ENCODE measurements at regions not wholly inside any gene's neighbourhood (a gene's known extent, or its start where the extent isn't known, plus 50 kb on each side); places are given as distances from the start of the nearest gene placed in this dataset.

DNA sequence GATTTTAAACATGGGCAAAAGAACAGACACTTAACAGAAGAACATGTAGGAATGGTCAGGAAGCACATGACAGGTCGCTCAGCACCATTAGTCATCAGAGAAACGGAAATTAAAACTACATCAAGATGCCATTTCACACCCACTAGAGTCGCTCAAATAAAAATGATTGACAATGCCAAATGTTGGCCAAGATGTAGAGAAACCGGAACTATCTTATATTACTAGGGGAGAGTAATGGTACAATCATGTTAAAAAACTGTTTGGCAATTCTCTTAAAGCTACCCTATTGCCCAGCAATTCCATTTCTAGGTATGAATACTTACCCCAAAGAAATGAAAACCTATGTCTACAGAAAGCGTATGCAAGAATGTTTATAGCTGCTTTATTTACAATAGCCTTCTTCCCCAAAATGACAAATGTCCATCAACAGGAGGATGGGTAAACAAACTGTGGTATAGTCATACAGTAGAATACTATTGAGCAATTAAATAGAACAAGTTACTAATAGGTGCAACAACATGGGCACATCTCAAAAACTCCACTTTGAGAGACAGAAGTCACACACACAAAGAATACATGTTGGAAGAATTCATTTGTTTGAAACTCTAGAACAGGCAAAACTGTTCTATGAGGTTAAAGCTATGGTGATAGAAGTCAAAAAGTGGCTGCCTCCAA is 92.8 kb downstream of the ETS2 start:
- H3K4me3 ChIP-seq (ENCODE audit: low read depth, low read length), result no peak overlapping the region

GRCh38 chr21:38897532-38898421 is 92.0 kb downstream of the ETS2 start:
- H3K4me3 ChIP-seq (ENCODE audit: low read depth, low read length), result no peak overlapping the region

DNA sequence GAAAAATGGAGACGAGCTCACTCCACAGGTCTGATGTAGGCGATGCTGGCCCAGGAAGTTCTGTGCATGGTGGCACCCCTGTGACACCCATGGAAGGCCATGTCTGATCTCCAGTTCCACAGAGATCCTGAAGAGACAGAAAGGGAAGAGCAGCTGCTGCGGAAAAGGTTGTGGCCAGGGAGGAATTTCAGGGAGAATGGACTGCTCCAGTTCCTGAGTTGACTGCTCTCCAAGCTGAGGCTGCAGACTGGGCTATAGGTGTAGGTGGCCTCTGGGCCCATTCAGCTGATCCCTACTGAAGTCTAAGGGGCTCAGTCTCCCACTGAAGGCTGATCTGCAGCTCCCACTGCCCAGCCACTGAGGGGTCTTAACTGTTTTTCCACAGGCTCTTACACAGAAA is 89.2 kb downstream of the ETS2 start:
- H3K4me3 ChIP-seq (ENCODE audit: low read depth, low read length), result no peak overlapping the region

- H3K4me3 ChIP-seq (ENCODE audit: low read depth, low read length), result no peak overlapping the region
These were observed 83.3 kb downstream of the ETS2 start for GRCh38 chr21:38888991-38889561.

- no peak overlapping the region for H3K4me3 ChIP-seq (ENCODE audit: low read depth, low read length)
These were observed 82.0 kb downstream of the ETS2 start for GRCh38 chr21:38887749-38888148.

DNA sequence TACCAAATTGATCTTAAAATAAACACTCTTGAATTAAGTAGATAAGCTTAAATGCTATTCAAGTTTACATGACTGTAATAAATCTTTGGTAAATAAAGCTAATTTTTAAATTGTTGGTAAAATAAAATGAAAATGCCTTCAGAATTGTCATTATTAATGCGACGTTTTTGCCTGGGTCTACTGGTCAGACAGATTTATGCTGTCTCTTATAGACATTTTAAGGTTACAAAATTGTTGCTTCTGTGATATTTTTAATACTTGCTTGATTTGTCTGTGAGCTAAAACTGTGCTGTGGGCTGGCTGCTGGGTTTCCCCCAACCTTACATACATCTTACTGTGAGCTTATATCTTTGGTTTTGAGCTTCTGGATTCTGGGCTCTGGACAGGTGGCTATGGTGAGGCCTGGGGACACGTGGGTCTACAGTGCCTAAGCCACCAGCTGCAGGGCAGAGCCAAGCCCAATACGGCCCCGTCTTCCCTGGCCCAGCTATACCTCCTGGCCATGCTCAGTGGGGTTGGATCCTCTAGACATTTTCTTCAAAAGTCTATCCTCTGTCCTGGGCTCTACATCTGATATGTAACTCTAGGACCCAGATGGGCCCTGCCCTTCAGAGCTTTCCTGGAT is 81.4 kb downstream of the ETS2 start:
- no peak overlapping the region for H3K4me3 ChIP-seq (ENCODE audit: low read depth, low read length)

GRCh38 chr21:38885909-38886308 is 80.2 kb downstream of the ETS2 start:
- H3K4me3 ChIP-seq (ENCODE audit: low read depth, low read length), result no peak overlapping the region

DNA sequence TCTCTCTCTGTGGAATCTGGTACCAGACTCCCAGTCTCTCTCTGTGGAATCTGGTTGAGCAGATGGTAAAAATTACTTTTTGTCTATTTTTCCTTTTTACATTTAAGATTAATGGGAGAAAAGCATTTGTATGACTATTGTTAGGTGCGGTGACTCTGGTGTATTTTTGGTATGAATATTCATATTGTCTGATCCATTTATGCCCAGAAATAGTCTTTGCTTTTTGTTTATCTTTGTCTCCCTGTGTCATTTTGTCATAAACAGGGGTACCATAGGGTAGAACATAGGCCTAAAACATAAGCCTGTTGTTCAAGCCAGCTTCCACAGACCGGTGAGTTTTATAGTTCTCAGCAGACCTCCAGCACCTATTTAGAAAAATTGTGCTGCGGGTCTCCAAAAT is 78.7 kb downstream of the ETS2 start:
- H3K4me3 ChIP-seq (ENCODE audit: low read depth, low read length), result no peak overlapping the region

DNA sequence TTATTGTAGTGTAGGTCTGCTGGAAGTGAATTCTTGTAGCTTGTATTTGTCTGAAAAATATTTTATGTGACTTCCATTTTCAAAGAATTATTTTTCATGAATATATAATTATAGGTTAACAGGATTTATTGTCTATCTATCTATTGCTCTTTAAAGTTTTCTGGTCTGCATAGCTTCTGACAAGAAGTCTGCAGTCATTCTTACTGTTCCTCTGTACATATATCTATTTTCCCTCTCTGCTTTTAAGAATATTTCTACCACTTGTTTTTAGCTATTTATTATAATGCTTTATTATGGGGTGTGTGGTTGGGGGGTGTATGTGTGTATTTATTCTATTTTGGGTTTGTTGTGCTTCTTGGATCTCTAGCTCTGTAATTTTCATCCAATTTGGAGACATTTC is 77.4 kb downstream of the ETS2 start:
- H3K4me3 ChIP-seq (ENCODE audit: low read depth, low read length), result no peak overlapping the region

DNA sequence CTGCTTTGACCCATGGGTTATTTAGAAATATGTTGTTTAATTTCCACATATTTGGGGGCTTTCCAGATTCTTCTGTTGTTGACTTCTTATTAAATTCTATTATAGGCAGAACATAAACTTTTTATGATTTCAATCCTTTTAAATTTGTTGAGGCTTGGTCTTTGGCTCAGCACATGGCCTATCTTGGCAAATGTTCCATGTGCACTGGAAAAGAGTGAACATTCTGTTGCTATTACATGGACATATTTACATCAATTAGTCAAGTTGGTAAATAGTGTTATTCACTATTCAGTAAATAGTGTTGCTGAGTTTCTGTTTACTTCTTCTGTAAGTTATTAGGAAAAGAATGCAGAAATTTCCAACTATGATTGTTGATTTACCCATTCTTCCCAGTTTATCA is 75.4 kb downstream of the ETS2 start:
- H3K4me3 ChIP-seq (ENCODE audit: low read depth, low read length), result no peak overlapping the region

- no peak overlapping the region for H3K4me3 ChIP-seq (ENCODE audit: low read depth, low read length)
These were observed 74.8 kb downstream of the ETS2 start for GRCh38 chr21:38880577-38880966.

DNA sequence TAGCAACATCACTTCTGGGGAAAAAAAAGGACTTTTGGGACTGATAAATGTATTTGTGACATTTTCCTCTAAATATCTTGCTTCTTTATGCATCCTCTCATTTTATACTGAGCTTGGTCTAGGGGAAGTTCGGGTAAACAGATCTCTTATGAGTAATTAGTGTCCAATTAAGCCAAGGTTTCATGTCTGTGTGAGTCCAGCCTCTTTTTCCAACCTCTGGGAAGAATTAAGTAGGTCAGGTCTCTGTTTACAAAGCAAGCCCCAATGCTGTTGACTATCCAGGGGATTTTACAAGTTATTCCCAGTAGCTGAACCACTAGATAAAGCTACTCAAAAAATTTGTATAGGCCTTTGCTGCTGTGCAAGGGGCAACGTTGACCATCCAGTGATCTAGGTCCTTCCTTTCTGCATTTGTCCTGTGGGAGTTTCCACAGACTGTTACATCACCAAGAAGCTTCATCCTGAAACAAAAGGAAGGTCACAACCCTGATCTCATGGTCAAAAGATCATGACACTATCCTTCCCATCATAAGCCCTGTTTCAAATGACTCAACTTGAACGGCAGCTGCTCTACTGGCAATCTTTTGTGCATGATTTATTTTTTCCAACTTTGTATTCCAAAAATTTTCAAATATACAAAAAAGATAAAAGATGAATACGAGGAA is 74.3 kb downstream of the ETS2 start:
- no peak overlapping the region for H3K4me3 ChIP-seq (ENCODE audit: low read depth, low read length)

- no peak overlapping the region for H3K4me3 ChIP-seq (ENCODE audit: low read depth, low read length)
These were observed 72.8 kb downstream of the ETS2 start for GRCh38 chr21:38878379-38879179.

- no peak overlapping the region for H3K4me3 ChIP-seq (ENCODE audit: low read depth, low read length)
These were observed 70.2 kb downstream of the ETS2 start for GRCh38 chr21:38875694-38876492.

All from iPS-11a (cell line).